DMS79 treated with DMSO at 0.1 percent for 48 hours (cell line): ENCODE measurements at regions not wholly inside any gene's neighbourhood (a gene's known extent, or its start where the extent isn't known, plus 50 kb on each side); places are given as distances from the start of the nearest gene placed in this dataset.
"Not testable (repeated sequence)": the region's sequence is repeated elsewhere in the genome, so short reads cannot be mapped to it uniquely, and the experiment has no call there.

Experiments
- DNase-seq: peaks from one replicate; lab custom pipeline; 2025; lab: John Stamatoyannopoulos, UW

GRCh38 chr21:32884062-32884461 is 112.5 kb upstream of the PAXBP1 start:
- no peak for DNase-seq

GRCh38 chr21:32886339-32886738 is 114.8 kb upstream of the PAXBP1 start:
- no peak for DNase-seq

GRCh38 chr21:32887026-32887425 is 115.5 kb upstream of the PAXBP1 start:
- no peak for DNase-seq

GRCh38 chr21:32888971-32889370 is 117.4 kb upstream of the PAXBP1 start:
- no peak for DNase-seq

- no peak for DNase-seq
Measured at GRCh38 chr21:32889596-32889995, 118.0 kb upstream of the PAXBP1 start.

- no peak for DNase-seq
Measured at GRCh38 chr21:32894321-32894720, 122.8 kb upstream of the PAXBP1 start.

- DNase-seq: no peak
Measured at GRCh38 chr21:32900814-32901213, 124.9 kb upstream of the OLIG2 start.

GRCh38 chr21:32907521-32907920 is 118.2 kb upstream of the OLIG2 start:
- no peak for DNase-seq

- DNase-seq: no peak
Measured at GRCh38 chr21:32908534-32908933, 117.2 kb upstream of the OLIG2 start.

- no peak for DNase-seq
Measured at GRCh38 chr21:32909393-32909792, 116.3 kb upstream of the OLIG2 start.

GRCh38 chr21:32914424-32915039 is 111.2 kb upstream of the OLIG2 start:
- DNase-seq: no peak

- DNase-seq: no peak
Measured at GRCh38 chr21:32915099-32915498, 110.6 kb upstream of the OLIG2 start.

- no peak for DNase-seq
Measured at GRCh38 chr21:32916088-32916487, 109.6 kb upstream of the OLIG2 start.

- no peak for DNase-seq
Measured at GRCh38 chr21:32916522-32917099, 109.1 kb upstream of the OLIG2 start.

- no peak for DNase-seq
Measured at GRCh38 chr21:32917362-32918135, 108.2 kb upstream of the OLIG2 start.

GRCh38 chr21:32918478-32919120 is 107.1 kb upstream of the OLIG2 start:
- no peak for DNase-seq

- DNase-seq: no peak
Measured at GRCh38 chr21:32920474-32920873, 105.3 kb upstream of the OLIG2 start.

- no peak for DNase-seq
Measured at GRCh38 chr21:32921632-32922230, 104.0 kb upstream of the OLIG2 start.

GRCh38 chr21:32925098-32925497 is 100.6 kb upstream of the OLIG2 start:
- no peak for DNase-seq

GRCh38 chr21:32929633-32930038 is 96.1 kb upstream of the OLIG2 start:
- DNase-seq: no peak

- no peak for DNase-seq
Measured at GRCh38 chr21:32930673-32931072, 95.1 kb upstream of the OLIG2 start.

- not testable (repeated sequence) for DNase-seq
Measured at GRCh38 chr21:32934068-32934467, 91.7 kb upstream of the OLIG2 start.
